ENCODE measurements at regions not wholly inside any gene's neighbourhood (a gene's known extent, or its start where the extent isn't known, plus 50 kb on each side); places are given as distances from the start of the nearest gene placed in this dataset.

- peak in 2 of 4 experiments; percentile 11 to 47 for DNase-seq
Measured at GRCh38 chr5:171606414-171607024, 179.1 kb upstream of the SMIM23 start.

- no peak for DNase-seq
Measured at GRCh38 chr5:171607863-171608262, 177.8 kb upstream of the SMIM23 start.

- DNase-seq = no peak
Measured at GRCh38 chr5:171609806-171610452, 175.7 kb upstream of the SMIM23 start.

GRCh38 chr5:171610686-171611085, 174.9 kb upstream of the SMIM23 start:
- DNase-seq = no peak

GRCh38 chr5:171612749-171613148, 172.9 kb upstream of the SMIM23 start:
- no peak for DNase-seq

- DNase-seq = peak in 3 of 4 experiments; percentile 33 to 42 (median 33)
Measured at GRCh38 chr5:171614511-171614910, 171.1 kb upstream of the SMIM23 start.

- DNase-seq = no peak
Measured at GRCh38 chr5:171614971-171615653, 170.5 kb upstream of the SMIM23 start.

- DNase-seq = no peak
Measured at GRCh38 chr5:171615705-171616640, 169.6 kb upstream of the SMIM23 start.

- no peak for DNase-seq
Measured at GRCh38 chr5:171617266-171617665, 168.4 kb upstream of the SMIM23 start.

GRCh38 chr5:171617817-171618591, 167.6 kb upstream of the SMIM23 start:
- no peak for DNase-seq

- DNase-seq = no peak
Measured at GRCh38 chr5:171619196-171619595, 166.4 kb upstream of the SMIM23 start.

GRCh38 chr5:171619744-171620143, 165.9 kb upstream of the SMIM23 start:
- DNase-seq = no peak

- DNase-seq = no peak
Measured at GRCh38 chr5:171622010-171622409, 163.6 kb upstream of the SMIM23 start.

GRCh38 chr5:171623107-171623506, 162.5 kb upstream of the SMIM23 start:
- DNase-seq = no peak

- no peak for DNase-seq
Measured at GRCh38 chr5:171623551-171624097, 162.0 kb upstream of the SMIM23 start.

GRCh38 chr5:171624396-171624795, 161.2 kb upstream of the SMIM23 start:
- no peak for DNase-seq

GRCh38 chr5:171625646-171626045, 160.0 kb upstream of the SMIM23 start:
- DNase-seq = no peak

- DNase-seq = no peak
Measured at GRCh38 chr5:171627936-171628632, 157.5 kb upstream of the SMIM23 start.

- no peak for DNase-seq
Measured at GRCh38 chr5:171628633-171628974, 157.0 kb upstream of the SMIM23 start.

GRCh38 chr5:171629221-171629620, 156.4 kb upstream of the SMIM23 start:
- DNase-seq = no peak

Data from suppressor macrophage (primary cell).